MM.1S (cell line): ENCODE measurements at regions not wholly inside any gene's neighbourhood (a gene's known extent, or its start where the extent isn't known, plus 50 kb on each side); places are given as distances from the start of the nearest gene placed in this dataset.
"Not testable (repeated sequence)": the region's sequence is repeated elsewhere in the genome, so short reads cannot be mapped to it uniquely, and the experiment has no call there.

Experiments
- DNase-seq: peaks from one replicate; pipeline ENCODE4 v3.0.0-alpha.2; 2015
- H2AFZ ChIP-seq: fragments of 300-600 bp; sonication (generic); 2 replicates; pipeline ENCODE4 v1.6.0; 2016; ENCODE audit warnings: antibody characterized with exemption, low read length
- H3F3A ChIP-seq: fragments of 300-600 bp; sonication (generic); 2 replicates; pipeline ENCODE4 v1.6.1; 2016; ENCODE audit warnings: mild to moderate bottlenecking, antibody characterized with exemption, low read length, moderate library complexity, mixed read lengths; ENCODE audit not compliant: insufficient read depth
- H3K27ac ChIP-seq: fragments of 300-600 bp; sonication (generic); 2 replicates; pipeline ENCODE4 v1.5.1; 2016; ENCODE audit warnings: mild to moderate bottlenecking, low read length
- H3K27me3 ChIP-seq: fragments of 300-600 bp; sonication (generic); replicated peaks from 2 replicates; pipeline ENCODE4 v1.6.0; 2016; ENCODE audit warnings: low read length; ENCODE audit not compliant: insufficient read depth
- H3K36me3 ChIP-seq: fragments of 300-600 bp; sonication (generic); replicated peaks from 2 replicates; pipeline ENCODE4 v1.6.1; 2016; ENCODE audit warnings: mild to moderate bottlenecking, low read length, mixed read lengths; ENCODE audit not compliant: insufficient read depth
- H3K4me1 ChIP-seq: fragments of 300-600 bp; sonication (generic); 2 replicates; pipeline ENCODE4 v1.6.1; 2016; ENCODE audit warnings: low read length, mixed read lengths
- H3K4me2 ChIP-seq: fragments of 300-600 bp; sonication (generic); 2 replicates; pipeline ENCODE4 v1.6.0; 2016; ENCODE audit warnings: low read depth, low read length
- H3K4me3 ChIP-seq: fragments of 300-600 bp; sonication (generic); 2 replicates; pipeline ENCODE4 v1.5.1; 2016; ENCODE audit warnings: low read length, mixed read lengths
- H3K79me2 ChIP-seq: fragments of 300-600 bp; sonication (generic); 2 replicates; pipeline ENCODE4 v1.6.1; 2016; ENCODE audit warnings: mixed run types, low read length, mixed read lengths
- H3K9ac ChIP-seq: fragments of 300-600 bp; sonication (generic); 2 replicates; pipeline ENCODE4 v1.6.1; 2016; ENCODE audit warnings: low read length, mixed read lengths
- H3K9me2 ChIP-seq: fragments of 300-600 bp; sonication (generic); replicated peaks from 2 replicates; pipeline ENCODE4 v1.6.1; 2016; ENCODE audit warnings: mild to moderate bottlenecking, low read length, mixed read lengths; ENCODE audit not compliant: insufficient read depth
- H3K9me3 ChIP-seq: fragments of 300-600 bp; sonication (generic); replicated peaks from 2 replicates; pipeline ENCODE4 v1.6.1; 2016; ENCODE audit warnings: mild to moderate bottlenecking, low read length, mixed read lengths; ENCODE audit not compliant: insufficient read depth
- H4K20me1 ChIP-seq: fragments of 300-600 bp; sonication (generic); 2 replicates; pipeline ENCODE4 v1.6.1; 2016; ENCODE audit warnings: mild to moderate bottlenecking, low read length, moderate library complexity, mixed read lengths; ENCODE audit not compliant: insufficient read depth

DNA sequence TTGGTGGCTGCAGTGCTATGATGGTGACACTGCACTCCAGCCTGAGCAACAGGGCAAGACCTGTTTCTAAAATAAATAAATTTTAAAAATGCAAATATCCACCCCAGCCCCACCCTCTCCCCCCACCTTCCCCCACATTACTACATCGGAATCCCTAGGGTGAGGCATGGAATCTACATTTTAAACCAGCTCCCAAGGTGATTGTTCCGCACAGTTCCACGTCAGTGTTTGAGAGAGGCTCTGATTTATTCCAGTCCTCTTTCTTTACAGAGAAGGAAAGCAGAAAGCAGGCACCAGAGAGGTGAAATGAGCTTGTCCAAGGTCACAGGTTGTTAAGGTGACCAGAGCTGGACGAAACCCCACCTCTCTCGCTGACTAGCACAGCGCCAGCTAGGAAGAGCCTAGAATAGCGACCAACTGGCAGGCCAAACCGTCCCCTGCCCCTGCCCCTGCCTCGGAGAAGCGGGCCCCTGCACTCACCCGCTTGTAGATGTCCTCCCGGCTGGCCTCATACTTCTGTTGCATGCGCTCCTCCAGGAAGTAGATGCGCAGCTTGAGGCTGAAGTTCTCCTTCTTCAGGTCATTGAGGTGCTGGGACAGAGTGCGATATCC is 136.7 kb upstream of the NBPF9 start:
- not testable (repeated sequence) for H3F3A ChIP-seq, DNase-seq

GRCh38 chr1:149240530-149240929 is 137.2 kb upstream of the NBPF9 start:
- H3K9me2 ChIP-seq, DNase-seq, H2AFZ ChIP-seq, H4K20me1 ChIP-seq, H3F3A ChIP-seq, H3K36me3 ChIP-seq, H3K4me2 ChIP-seq, H3K79me2 ChIP-seq, H3K27ac ChIP-seq, H3K9me3 ChIP-seq, H3K4me3 ChIP-seq, H3K27me3 ChIP-seq, H3K9ac ChIP-seq, H3K4me1 ChIP-seq: not testable (repeated sequence)

More for the DNA sequence above, 136.7 kb upstream of the NBPF9 start:
- H3K79me2 ChIP-seq, H3K4me2 ChIP-seq, H3K9ac ChIP-seq, H3K4me3 ChIP-seq, H3K4me1 ChIP-seq, H4K20me1 ChIP-seq, H2AFZ ChIP-seq, H3K9me3 ChIP-seq, H3K9me2 ChIP-seq, H3K27ac ChIP-seq, H3K36me3 ChIP-seq, H3K27me3 ChIP-seq: not testable (repeated sequence)

GRCh38 chr1:149241272-149241671 is 137.9 kb upstream of the NBPF9 start:
- H3K36me3 ChIP-seq, H3K79me2 ChIP-seq, H3K4me2 ChIP-seq, H3K27me3 ChIP-seq, H3K9ac ChIP-seq, H3K4me3 ChIP-seq, H2AFZ ChIP-seq, H3K9me2 ChIP-seq, DNase-seq, H3K4me1 ChIP-seq, H3K9me3 ChIP-seq, H4K20me1 ChIP-seq, H3K27ac ChIP-seq, H3F3A ChIP-seq: not testable (repeated sequence)

GRCh38 chr1:149243572-149243971 is 140.2 kb upstream of the NBPF9 start:
- not testable (repeated sequence) for H3K9ac ChIP-seq, H3K4me3 ChIP-seq, H3K4me1 ChIP-seq, H3K79me2 ChIP-seq, H3K36me3 ChIP-seq, H4K20me1 ChIP-seq, H2AFZ ChIP-seq, DNase-seq, H3K9me2 ChIP-seq, H3K4me2 ChIP-seq, H3F3A ChIP-seq, H3K27ac ChIP-seq, H3K27me3 ChIP-seq, H3K9me3 ChIP-seq

DNA sequence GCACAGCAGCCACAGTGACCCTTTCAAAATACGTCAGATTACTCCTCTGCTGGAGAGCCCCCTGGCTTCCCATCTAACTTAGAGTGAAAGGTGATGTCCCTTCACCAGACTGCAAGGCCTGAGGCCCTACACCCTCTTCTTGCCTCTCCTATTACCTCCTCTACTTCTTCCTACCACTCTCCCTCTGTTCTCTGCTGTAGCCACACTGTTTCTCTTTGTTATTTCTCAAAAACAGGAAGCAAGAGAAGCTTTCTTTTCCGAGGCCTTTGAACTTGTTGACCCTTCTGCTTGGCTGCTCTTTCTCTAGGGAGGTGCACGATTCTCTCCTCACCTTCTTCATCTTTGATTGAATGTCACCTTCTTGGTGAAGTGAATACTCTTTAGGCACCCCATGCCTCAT is 141.3 kb upstream of the NBPF9 start:
- not testable (repeated sequence) for H3K36me3 ChIP-seq, DNase-seq, H3K27ac ChIP-seq, H4K20me1 ChIP-seq, H2AFZ ChIP-seq, H3K4me3 ChIP-seq, H3K9me2 ChIP-seq, H3K9me3 ChIP-seq, H3K79me2 ChIP-seq, H3K4me1 ChIP-seq, H3K27me3 ChIP-seq, H3F3A ChIP-seq, H3K9ac ChIP-seq, H3K4me2 ChIP-seq

DNA sequence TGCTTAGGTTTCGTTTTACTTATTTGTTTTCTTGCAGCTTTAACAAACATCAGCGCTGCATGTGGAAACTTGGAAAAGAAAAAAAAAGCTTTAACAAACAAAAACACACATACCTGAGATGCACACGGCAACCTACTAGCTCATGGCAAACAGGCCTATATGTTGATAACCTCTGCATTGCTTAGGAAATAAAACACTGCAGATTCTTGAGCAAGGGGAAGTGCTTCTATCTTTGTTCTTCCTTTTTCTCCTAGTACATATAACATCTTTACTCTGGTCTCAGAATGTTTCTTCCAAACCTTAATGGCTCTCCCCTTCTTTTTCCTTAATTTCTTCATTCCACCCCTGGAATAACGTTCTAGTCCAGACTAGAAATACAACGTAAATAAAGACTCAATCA is 142.9 kb upstream of the NBPF9 start:
- not testable (repeated sequence) for H2AFZ ChIP-seq, H3K9ac ChIP-seq, H3F3A ChIP-seq, H3K79me2 ChIP-seq, H3K27ac ChIP-seq, H3K4me2 ChIP-seq, H4K20me1 ChIP-seq, H3K27me3 ChIP-seq, H3K36me3 ChIP-seq, H3K9me3 ChIP-seq, H3K9me2 ChIP-seq, H3K4me1 ChIP-seq, H3K4me3 ChIP-seq, DNase-seq

DNA sequence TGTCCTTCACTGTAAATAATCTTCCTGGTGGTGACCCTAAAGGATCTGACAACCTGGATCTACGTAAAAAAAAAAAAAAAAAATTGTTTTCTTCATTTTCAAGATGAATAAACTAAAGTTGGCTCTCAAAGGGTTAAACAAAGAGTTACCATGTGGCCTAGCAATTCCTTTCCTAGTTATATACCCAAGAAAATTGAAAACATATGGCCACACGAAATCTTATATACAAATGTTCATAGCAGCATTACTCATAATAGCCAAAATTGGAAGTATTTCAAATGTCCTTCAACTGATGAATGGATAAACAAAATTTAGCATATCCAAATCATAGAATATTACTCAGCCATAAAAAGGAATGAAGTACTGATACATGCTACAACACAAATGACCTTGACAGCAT is 145.3 kb upstream of the NBPF9 start:
- H3K79me2 ChIP-seq, H3K4me3 ChIP-seq, H3K9me2 ChIP-seq, H2AFZ ChIP-seq, H3K36me3 ChIP-seq, DNase-seq, H4K20me1 ChIP-seq, H3K4me2 ChIP-seq, H3F3A ChIP-seq, H3K27me3 ChIP-seq, H3K9ac ChIP-seq, H3K27ac ChIP-seq, H3K4me1 ChIP-seq, H3K9me3 ChIP-seq: not testable (repeated sequence)

DNA sequence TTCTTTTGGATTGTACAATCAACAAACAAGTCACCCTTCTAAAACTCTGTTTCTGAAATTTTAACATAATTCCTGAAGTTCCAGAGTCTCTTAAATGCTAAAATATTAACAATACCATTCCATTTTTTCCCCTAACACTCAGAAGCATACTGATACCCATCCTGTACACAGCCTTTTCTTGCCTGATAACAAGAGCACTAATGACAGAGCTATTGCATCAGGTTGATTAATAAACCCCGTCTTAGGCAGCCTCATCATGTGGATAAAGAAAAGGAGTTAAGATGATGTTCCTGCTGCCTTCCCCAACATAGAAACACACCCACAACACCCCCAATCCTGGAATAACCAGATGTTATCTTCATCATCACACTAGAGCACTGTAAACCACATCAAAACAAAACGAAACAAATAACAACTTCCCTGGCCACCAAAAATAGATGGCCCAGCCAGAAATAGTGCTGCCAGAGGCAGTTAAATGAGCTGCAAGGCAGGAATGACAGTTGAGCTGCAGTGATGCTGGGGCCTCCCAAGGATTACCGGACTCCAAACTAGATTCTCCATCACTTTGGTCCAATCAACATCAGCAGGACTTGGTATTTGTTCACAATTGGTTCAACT is 146.6 kb upstream of the NBPF9 start:
- H3K79me2 ChIP-seq, H3K9me2 ChIP-seq, H3K9me3 ChIP-seq, H3K27me3 ChIP-seq, H3K27ac ChIP-seq, H2AFZ ChIP-seq, H4K20me1 ChIP-seq, DNase-seq, H3K36me3 ChIP-seq, H3K9ac ChIP-seq, H3F3A ChIP-seq, H3K4me3 ChIP-seq, H3K4me1 ChIP-seq, H3K4me2 ChIP-seq: not testable (repeated sequence)
